A549 (cell line): ENCODE measurements at regions not wholly inside any gene's neighbourhood (a gene's known extent, or its start where the extent isn't known, plus 50 kb on each side); places are given as distances from the start of the nearest gene placed in this dataset.

ENCODE experiments used
- ATAC-seq, 2 experiments: fragments of 200-7000 bp in 1 of 2; fragments of >200 bp in 1 of 2; cut with Nextera tagmentation in 1 of 2; cut with Tn5 transposase in 1 of 2; 3 replicates each; pipeline versions ENCODE4 v1.8.0 to v1.9.1; 2018 to 2020; ENCODE audit warnings: mild to moderate bottlenecking in 1 of 2, moderate library complexity in 1 of 2
- CTCF ChIA-PET: fragments of 300-600 bp; sonication (Branson Sonifier 250); formaldehyde crosslinking; extraction: SDS; loops from one replicate; lab custom pipeline; 2021; ENCODE audit warnings: antibody characterized with exemption, inconsistent platforms; lab: Yijun Ruan, JAX
- POLR2A ChIA-PET: fragments of 350-600 bp; formaldehyde crosslinking; extraction: SDS; loops from one replicate; lab custom pipeline; 2021; ENCODE audit warnings: antibody characterized with exemption, inconsistent platforms; lab: Yijun Ruan, JAX
- DNase-seq, 2 experiments: peaks; one replicate each; pipeline versions ENCODE4 v3.0.0 to v3.0.0-alpha.2; 2011 to 2016; ENCODE audit warnings: low read depth in 1 of 2, low spot score in 1 of 2
- FAIRE-seq: peaks from 2 replicates; lab custom pipeline; 2011; peaks lifted over from hg19 to GRCh38; lab: Jason Lieb, UNC
- H3K27ac ChIP-seq, 2 experiments: fragments of >200 bp; sonication (Bioruptor Twin); formaldehyde crosslinking; 3 replicates each; pipeline ENCODE4 v1.5.1; 2016 to 2017
- H3K4me1 ChIP-seq: fragments of >200 bp; sonication (Bioruptor Twin); formaldehyde crosslinking; 3 replicates; pipeline ENCODE4 v1.6.1; 2016
- H3K4me2 ChIP-seq: fragments of >200 bp; sonication (Bioruptor Twin); formaldehyde crosslinking; 3 replicates; pipeline ENCODE4 v1.6.1; 2016
- H3K4me3 ChIP-seq: fragments of >200 bp; sonication (Bioruptor Twin); formaldehyde crosslinking; 3 replicates; pipeline ENCODE4 v1.5.1; 2016
- H3K9me3 ChIP-seq: fragments of >200 bp; sonication (Bioruptor Twin); formaldehyde crosslinking; 3 replicates; pipeline ENCODE4 v1.6.1; 2016
- BHLHE40 ChIP-seq: IDR thresholded peaks from 2 replicates; pipeline ENCODE4 v1.6.1; 2012; ENCODE audit warnings: low read depth, low read length, inconsistent platforms
- CHD2 ChIP-seq: fragments of 150-350 bp; IDR thresholded peaks from 2 replicates; pipeline ENCODE4 v1.6.1; 2014; ENCODE audit warnings: low read length; ENCODE audit not compliant: partially characterized antibody
- E2F6 ChIP-seq: IDR thresholded peaks from 2 replicates; pipeline ENCODE4 v1.6.1; 2012; ENCODE audit warnings: low read depth, borderline replicate concordance
- EHMT2 ChIP-seq: fragments of 200-600 bp; sonication (generic); IDR thresholded peaks from 2 replicates; pipeline ENCODE4 v1.6.1; 2016; ENCODE audit warnings: antibody characterized with exemption, low read depth, mild to moderate bottlenecking, moderate library complexity
- FOSL2 ChIP-seq, 2 experiments: fragments of 450-650 bp in 1 of 2; fragments of >200 bp in 1 of 2; sonication (Bioruptor Twin) in 1 of 2; formaldehyde crosslinking; IDR thresholded peaks; 2 replicates each; pipeline versions ENCODE4 v1.5.0 to v1.6.1; 2016 to 2020; ENCODE audit warnings: mild to moderate bottlenecking in 1 of 2, moderate library complexity in 1 of 2
- HOXA7 ChIP-seq: fragments of 250-450 bp; sonication (Bioruptor Pico); IDR thresholded peaks from 2 replicates; pipeline ENCODE4 v1.5.0; 2020; ENCODE audit warnings: mild to moderate bottlenecking, moderate library complexity
- HOXB13 ChIP-seq: fragments of 250-450 bp; sonication (Bioruptor Pico); IDR thresholded peaks from 2 replicates; pipeline ENCODE4 v1.5.0; 2020; ENCODE audit warnings: low read depth, mild to moderate bottlenecking, moderate library complexity
- HOXB5 ChIP-seq: fragments of 250-450 bp; sonication (Bioruptor Pico); IDR thresholded peaks from 2 replicates; pipeline ENCODE4 v1.5.0; 2020; ENCODE audit warnings: mild to moderate bottlenecking, moderate library complexity
- MYC ChIP-seq: IDR thresholded peaks from 2 replicates; pipeline ENCODE4 v1.6.1; 2012; ENCODE audit warnings: mild to moderate bottlenecking, inconsistent platforms, low read length, improper control_type of control experiment, borderline replicate concordance
- NFE2L2 ChIP-seq: fragments of 150-350 bp; conservative IDR thresholded peaks from 2 replicates; pipeline ENCODE4 v1.6.1; 2014; ENCODE audit warnings: low read length
- NR3C1 ChIP-seq: fragments of >200 bp; sonication (Bioruptor Twin); formaldehyde crosslinking; IDR thresholded peaks from 3 replicates; pipeline ENCODE4 v1.6.1; 2017
- PHF8 ChIP-seq: fragments of 200-600 bp; sonication (generic); IDR thresholded peaks from 2 replicates; pipeline ENCODE4 v1.6.1; 2016; ENCODE audit warnings: low read depth, mild to moderate bottlenecking, antibody characterized with exemption, moderate library complexity, borderline replicate concordance
- TP53 ChIP-seq: fragments of 250-450 bp; sonication (Bioruptor Pico); IDR thresholded peaks from 2 replicates; pipeline ENCODE4 v1.5.0; 2021; ENCODE audit warnings: mild to moderate bottlenecking, moderate library complexity
- WGBS: methylation state at CpG from one replicate; pipeline ENCODE4 v1.1.6; 2017; ENCODE audit errors: missing lambda C conversion rate; 5-methylcytosine and 5-hydroxymethylcytosine counted together
- TF ChIP-seq, protein P1 (sequence below): IDR thresholded peaks from 2 replicates; pipeline ENCODE4 v1.6.1; 2012

DNA sequence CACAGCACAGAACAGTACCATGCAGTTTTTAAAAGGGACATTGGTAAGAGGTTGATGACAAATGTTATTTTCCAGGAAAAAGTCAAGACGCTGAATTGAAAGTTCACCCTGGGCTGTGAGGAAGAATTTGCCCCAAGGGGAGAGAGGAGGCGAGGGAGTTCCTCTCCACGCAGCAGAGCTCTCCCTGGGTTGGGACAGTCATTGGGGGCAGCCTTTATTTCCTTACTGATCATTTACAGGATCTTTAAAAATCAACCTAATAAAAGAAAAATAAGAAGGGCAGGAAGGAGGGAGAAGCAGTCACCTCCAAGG, 49.9 kb upstream of the WNT7B start:
- CTCF ChIA-PET: interaction anchor here (1.3 to 5.5 kb wide), 6 partner anchors 10 to 32 kb away, joined by 3 to 38 read pairs (median 5); no protein-coding TSS in a partner anchor
- DNase-seq (no peak), FAIRE-seq (no peak), ATAC-seq (no peak)
- H3K4me2 ChIP-seq: peak overlapping the region; percentile 61
- TF ChIP-seq HOXA7 (CRISPR knock-in tag) (no peak), EHMT2 (no peak), NFE2L2 (no peak), FOSL2 (IDR thresholded peaks at IDR 0.05) (no peak), FOSL2 (CRISPR knock-in tag; IDR thresholded peaks at IDR 0.05) (no peak), NR3C1 (no peak), HOXB5 (CRISPR knock-in tag) (no peak), BHLHE40 (no peak), E2F6 (no peak)
- TF ChIP-seq, protein P1, sequence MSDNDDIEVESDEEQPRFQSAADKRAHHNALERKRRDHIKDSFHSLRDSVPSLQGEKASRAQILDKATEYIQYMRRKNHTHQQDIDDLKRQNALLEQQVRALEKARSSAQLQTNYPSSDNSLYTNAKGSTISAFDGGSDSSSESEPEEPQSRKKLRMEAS: no peak
- peak overlapping the region; percentile 44 to 79; a peak in 4 of 6 replicates for H3K27ac ChIP-seq
- peaks cover 11% of the 10 kb centered on the region; the same call in 2 of the 3 replicates for H3K4me1 ChIP-seq
- POLR2A ChIA-PET: no interaction called here
- WGBS: 67% methylated on average over 3 of the region's 3 CpGs
- H3K9me3 ChIP-seq: no peaks in the 10 kb centered on the region
- no peak overlapping the region for H3K4me3 ChIP-seq

GRCh38 chr22:46027211-46028105, 50.5 kb upstream of the WNT7B start:
- ATAC-seq: no peak
- H3K4me1 ChIP-seq: peaks cover 11% of the 10 kb centered on the region; the same call in 2 of the 3 replicates
- H3K4me3 ChIP-seq: 0 out of 3 replicates have a peak overlapping the region, but pooled peaks have one; percentile 23
- TF ChIP-seq HOXB13 (CRISPR knock-in tag) (no peak), FOSL2 (IDR thresholded peaks at IDR 0.05) (no peak), FOSL2 (CRISPR knock-in tag; IDR thresholded peaks at IDR 0.05) (no peak)
- FAIRE-seq: no peak
- H3K27ac ChIP-seq: peak overlapping the region; percentile 44 to 79; a peak in 4 of 6 replicates
- peak overlapping the region; percentile 61 for H3K4me2 ChIP-seq
- 61% methylated on average over 27 of the region's 89 CpGs for WGBS
- ChIA-PET CTCF (interaction anchor here (1.0 to 5.5 kb wide), 7 partner anchors 9 to 33 kb away, joined by 3 to 38 read pairs (median 4); no protein-coding TSS in a partner anchor), POLR2A (interaction anchor here (0.6 kb wide), 1 partner anchor 9 kb away, joined by 4 read pairs; no protein-coding TSS in a partner anchor)
- no peaks in the 10 kb centered on the region for H3K9me3 ChIP-seq
- DNase-seq: no peak

- TF ChIP-seq CHD2: no peak
- H3K27ac ChIP-seq: no peak overlapping the region
- ChIA-PET CTCF (interaction anchor here (1.0 to 5.5 kb wide), 3 partner anchors 15 to 34 kb away, joined by 3 to 38 read pairs (median 3); no protein-coding TSS in a partner anchor), POLR2A (interaction anchor here (0.6 kb wide), 1 partner anchor 10 kb away, joined by 4 read pairs; no protein-coding TSS in a partner anchor)
- H3K4me1 ChIP-seq: peaks cover 11% of the 10 kb centered on the region; the same call in 2 of the 3 replicates
- DNase-seq (no peak), ATAC-seq (no peak), FAIRE-seq (no peak)
- H3K4me2 ChIP-seq: no peak overlapping the region
- H3K9me3 ChIP-seq: no peaks in the 10 kb centered on the region
- no peak overlapping the region for H3K4me3 ChIP-seq
- WGBS: 89% methylated on average over 10 of the region's 16 CpGs
Measured at GRCh38 chr22:46028106-46028991, 51.4 kb upstream of the WNT7B start.

GRCh38 chr22:46029036-46029435, 52.1 kb upstream of the WNT7B start:
- POLR2A ChIA-PET: no interaction called here
- no peaks in the 10 kb centered on the region for H3K9me3 ChIP-seq
- no peak for ATAC-seq
- H3K4me3 ChIP-seq: no peak overlapping the region
- peaks cover 7% of the 10 kb centered on the region; the same call in 2 of the 3 replicates for H3K4me1 ChIP-seq
- FAIRE-seq: no peak
- H3K27ac ChIP-seq: no peak overlapping the region
- TF ChIP-seq PHF8 (no peak), TP53 (no peak), MYC (no peak)
- DNase-seq: no peak
- WGBS: 78% methylated on average over 7 of the region's 8 CpGs
- CTCF ChIA-PET: interaction anchor here (0.7 to 1.1 kb wide), 3 partner anchors 10 to 88 kb away, joined by 3 to 4 read pairs (median 3); no protein-coding TSS in a partner anchor
- H3K4me2 ChIP-seq: no peak overlapping the region
